Ectodermal cell (in vitro differentiated cells): ENCODE measurements at regions not wholly inside any gene's neighbourhood (a gene's known extent, or its start where the extent isn't known, plus 50 kb on each side); places are given as distances from the start of the nearest gene placed in this dataset.

Experiments
- H3K27ac ChIP-seq: 2 replicates; pipeline ENCODE4 v1.7.0; 2013; ENCODE audit warnings: mild to moderate bottlenecking, low read depth, low read length; ENCODE audit not compliant: insufficient read depth, poor library complexity, severe bottlenecking
- H3K27me3 ChIP-seq: 2 replicates; pipeline ENCODE4 v1.7.0; 2013; ENCODE audit warnings: mild to moderate bottlenecking, low read length; ENCODE audit not compliant: insufficient read depth, control insufficient read depth, poor library complexity, severe bottlenecking
- H3K36me3 ChIP-seq: one replicate; pipeline ENCODE4 v1.7.0; 2013; ENCODE audit warnings: low read length; ENCODE audit not compliant: control insufficient read depth, insufficient read depth
- H3K4me1 ChIP-seq: one replicate; pipeline ENCODE4 v1.7.0; 2013; ENCODE audit warnings: low read length; ENCODE audit not compliant: control insufficient read depth, insufficient read depth
- H3K4me3 ChIP-seq: 2 replicates; pipeline ENCODE4 v1.7.0; 2013; ENCODE audit warnings: low read depth, low read length, control low read depth; ENCODE audit not compliant: insufficient read depth
- H3K9me3 ChIP-seq: 2 replicates; pipeline ENCODE4 v1.7.0; 2013; ENCODE audit warnings: mild to moderate bottlenecking, low read length, moderate library complexity; ENCODE audit not compliant: control insufficient read depth
- WGBS, 2 experiments: methylation state at CpG; one replicate each; pipeline ENCODE4 v1.1.7; 2013; ENCODE audit warnings: missing lambda C conversion rate in 2 of 2; 5-methylcytosine and 5-hydroxymethylcytosine counted together

DNA sequence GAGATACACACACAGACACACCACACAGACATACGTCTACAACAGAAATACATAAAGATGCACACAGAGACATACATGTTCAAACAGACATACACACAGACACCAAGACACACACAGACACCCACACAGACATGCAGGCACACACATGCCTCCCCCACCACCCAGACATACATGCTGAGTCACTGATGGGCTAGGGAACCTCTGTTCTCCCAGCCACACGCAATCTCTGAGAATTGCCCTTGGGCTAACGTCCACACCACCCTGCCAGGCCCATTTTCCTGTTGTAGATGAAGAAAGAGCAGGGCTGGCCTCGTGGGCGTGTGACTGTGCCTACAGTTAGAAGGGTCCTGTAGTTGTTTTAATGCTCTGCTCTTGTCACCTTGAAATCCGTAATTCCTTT is 261.9 kb downstream of the KCNRG start:
- H3K9me3 ChIP-seq, result no peaks in the 10 kb centered on the region
- no peaks in the 10 kb centered on the region for H3K27me3 ChIP-seq
- no peaks in the 10 kb centered on the region for H3K36me3 ChIP-seq
- WGBS, 2 experiments, result 92 to 96% methylated on average over 6 of the region's 6 CpGs
- no peak overlapping the region for H3K27ac ChIP-seq
- H3K4me3 ChIP-seq, result no peak overlapping the region
- no peaks in the 10 kb centered on the region for H3K4me1 ChIP-seq

GRCh38 chr13:50277906-50278305 is 262.7 kb downstream of the KCNRG start:
- WGBS, 2 experiments, result 93 to 94% methylated on average over 7 of the region's 7 CpGs
- no peaks in the 10 kb centered on the region for H3K4me1 ChIP-seq
- no peaks in the 10 kb centered on the region for H3K36me3 ChIP-seq
- H3K4me3 ChIP-seq, result no peak overlapping the region
- H3K9me3 ChIP-seq, result no peaks in the 10 kb centered on the region
- no peaks in the 10 kb centered on the region for H3K27me3 ChIP-seq
- no peak overlapping the region for H3K27ac ChIP-seq

DNA sequence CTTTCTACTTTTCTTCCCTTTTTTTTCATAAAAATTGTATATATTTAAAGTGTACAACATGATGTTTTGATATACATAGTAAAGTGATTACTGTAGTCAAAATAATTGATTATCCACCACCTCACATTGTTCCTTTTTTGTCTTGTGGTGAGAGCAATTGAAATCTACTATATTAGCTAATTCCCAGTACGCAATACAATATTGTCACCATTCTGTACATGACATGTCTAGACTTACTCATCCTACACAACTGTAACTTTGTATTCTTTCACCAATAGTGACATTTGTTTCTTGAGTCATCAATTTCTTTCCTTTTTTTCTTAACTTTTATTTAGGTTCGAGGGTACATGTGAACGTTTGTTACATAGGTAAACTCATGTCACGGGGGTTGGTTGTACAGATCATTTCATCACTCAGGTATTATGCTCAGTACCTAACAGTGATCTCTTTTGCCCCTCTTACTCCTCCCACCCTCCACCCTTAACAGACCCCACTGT is 265.2 kb downstream of the KCNRG start:
- H3K9me3 ChIP-seq, result no peaks in the 10 kb centered on the region
- 93 to 98% methylated on average over 4 of the region's 4 CpGs for WGBS, 2 experiments
- H3K27me3 ChIP-seq, result no peaks in the 10 kb centered on the region
- no peaks in the 10 kb centered on the region for H3K36me3 ChIP-seq
- no peak overlapping the region for H3K4me3 ChIP-seq
- H3K27ac ChIP-seq, result no peak overlapping the region
- peaks cover 3% of the 10 kb centered on the region for H3K4me1 ChIP-seq

GRCh38 chr13:50282016-50282415 is 266.8 kb downstream of the KCNRG start:
- H3K27ac ChIP-seq, result no peak overlapping the region
- H3K36me3 ChIP-seq, result no peaks in the 10 kb centered on the region
- no peaks in the 10 kb centered on the region for H3K9me3 ChIP-seq

GRCh38 chr13:50283017-50283416 is 267.8 kb downstream of the KCNRG start:
- Histone ChIP-seq H3K9me3 (no peaks in the 10 kb centered on the region), H3K4me1 (peaks cover 10% of the 10 kb centered on the region), H3K27me3 (no peaks in the 10 kb centered on the region), H3K27ac (no peak overlapping the region), H3K36me3 (no peaks in the 10 kb centered on the region), H3K4me3 (no peak overlapping the region)
- WGBS, 2 experiments, result 71 to 73% methylated on average over 2 of the region's 2 CpGs

More at GRCh38 chr13:50282016-50282415, 266.8 kb downstream of the KCNRG start:
- Histone ChIP-seq H3K4me1 (peaks cover 10% of the 10 kb centered on the region), H3K27me3 (no peaks in the 10 kb centered on the region), H3K4me3 (no peak overlapping the region)

DNA sequence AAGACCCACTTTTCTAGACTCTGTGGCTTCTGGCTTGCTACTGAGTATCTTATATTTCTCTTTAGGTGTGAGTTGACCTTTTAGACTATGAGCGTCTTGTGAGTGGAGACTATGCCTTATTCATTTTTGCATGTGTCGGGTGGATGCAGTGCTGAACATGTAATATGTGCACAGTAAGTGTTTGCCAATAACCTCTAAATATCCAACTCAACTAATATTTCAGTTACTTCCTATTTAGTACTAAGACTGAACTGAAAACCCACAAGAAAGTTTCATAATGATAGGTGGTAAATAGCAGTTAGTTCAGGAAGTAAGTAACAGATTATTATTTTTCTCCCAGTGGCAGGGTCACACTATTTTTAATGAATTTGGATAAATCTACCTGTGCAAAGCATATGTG is 269.3 kb downstream of the KCNRG start:
- no peaks in the 10 kb centered on the region for H3K9me3 ChIP-seq
- H3K4me1 ChIP-seq, result peaks cover 10% of the 10 kb centered on the region
- H3K36me3 ChIP-seq, result no peaks in the 10 kb centered on the region
- H3K27me3 ChIP-seq, result no peaks in the 10 kb centered on the region
- H3K27ac ChIP-seq, result no peak overlapping the region
- WGBS, 2 experiments, result 83% methylated on average over 2 of the region's 2 CpGs; no CpG with 5 or more reads in 1 of the 2 experiments
- H3K4me3 ChIP-seq, result no peak overlapping the region

DNA sequence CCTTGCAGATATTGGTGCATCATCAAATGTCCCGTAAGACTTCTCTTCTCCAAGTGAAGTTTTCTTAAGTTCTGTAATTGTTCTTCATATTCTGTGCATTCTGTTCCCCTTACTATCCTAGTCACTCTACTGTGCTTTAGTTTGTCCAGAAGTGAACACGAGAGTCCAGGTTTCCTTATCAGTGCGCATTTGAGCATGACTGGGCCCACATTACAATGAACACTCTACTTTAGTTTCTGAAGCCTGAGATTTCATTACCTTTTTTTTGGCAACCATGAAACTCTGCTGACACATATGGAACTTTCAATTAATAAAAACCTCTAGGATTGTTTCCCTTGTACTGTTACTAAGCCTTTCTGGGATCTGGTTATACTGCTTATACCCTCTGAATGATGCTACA is 270.0 kb downstream of the KCNRG start:
- no peak overlapping the region for H3K27ac ChIP-seq
- no peaks in the 10 kb centered on the region for H3K9me3 ChIP-seq
- H3K4me3 ChIP-seq, result no peak overlapping the region
- no peaks in the 10 kb centered on the region for H3K36me3 ChIP-seq
- WGBS, 2 experiments, result 88 to 96% methylated on average over 3 of the region's 3 CpGs
- peaks cover 10% of the 10 kb centered on the region for H3K4me1 ChIP-seq
- H3K27me3 ChIP-seq, result no peaks in the 10 kb centered on the region

- WGBS, 2 experiments, result 64 to 84% methylated on average over 3 of the region's 3 CpGs
- H3K27me3 ChIP-seq, result no peaks in the 10 kb centered on the region
- H3K27ac ChIP-seq, result peak overlapping the region; percentile 0
- no peaks in the 10 kb centered on the region for H3K9me3 ChIP-seq
- no peaks in the 10 kb centered on the region for H3K36me3 ChIP-seq
- H3K4me3 ChIP-seq, result no peak overlapping the region
- peaks cover 10% of the 10 kb centered on the region for H3K4me1 ChIP-seq
Observed at GRCh38 chr13:50286324-50286723, 271.1 kb downstream of the KCNRG start.

- 96 to 100% methylated on average over 1 of the region's 1 CpG for WGBS, 2 experiments
- Histone ChIP-seq H3K9me3 (no peaks in the 10 kb centered on the region), H3K4me3 (no peak overlapping the region)
Observed at GRCh38 chr13:50290186-50290585, 274.9 kb downstream of the KCNRG start.

GRCh38 chr13:50291611-50292010 is 276.4 kb downstream of the KCNRG start:
- Histone ChIP-seq H3K27me3 (no peaks in the 10 kb centered on the region), H3K9me3 (no peaks in the 10 kb centered on the region), H3K36me3 (no peaks in the 10 kb centered on the region), H3K27ac (no peak overlapping the region), H3K4me1 (peaks cover 3% of the 10 kb centered on the region), H3K4me3 (no peak overlapping the region)
- WGBS, 2 experiments, result 85 to 94% methylated on average over 2 of the region's 2 CpGs

More at GRCh38 chr13:50290186-50290585, 274.9 kb downstream of the KCNRG start:
- Histone ChIP-seq H3K27ac (no peak overlapping the region), H3K36me3 (no peaks in the 10 kb centered on the region), H3K27me3 (no peaks in the 10 kb centered on the region), H3K4me1 (peaks cover 7% of the 10 kb centered on the region)

DNA sequence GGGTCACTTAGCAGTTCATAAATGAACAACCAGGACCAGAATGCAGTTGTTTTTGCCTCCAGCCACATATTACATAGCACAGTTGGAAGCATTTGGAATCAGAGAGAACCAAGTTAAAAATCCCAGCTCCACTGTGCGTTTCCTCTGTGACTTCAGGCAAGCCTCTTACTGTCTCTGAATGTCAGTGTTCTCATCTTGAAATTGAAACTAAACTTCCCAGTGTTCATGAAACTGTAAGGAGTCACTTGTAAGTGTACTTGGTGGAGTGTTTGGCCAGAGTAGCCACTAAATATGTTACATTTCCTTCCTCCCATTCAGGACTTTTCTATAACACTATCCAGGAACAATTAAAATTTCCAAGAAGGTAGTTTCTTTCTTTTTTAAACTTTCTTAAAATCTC is 276.8 kb downstream of the KCNRG start:
- H3K4me3 ChIP-seq, result no peak overlapping the region
- H3K27me3 ChIP-seq, result no peaks in the 10 kb centered on the region
- WGBS, 2 experiments, result 96 to 100% methylated on average over 1 of the region's 1 CpG
- H3K27ac ChIP-seq, result no peak overlapping the region
- no peaks in the 10 kb centered on the region for H3K36me3 ChIP-seq
- no peaks in the 10 kb centered on the region for H3K4me1 ChIP-seq
- H3K9me3 ChIP-seq, result no peaks in the 10 kb centered on the region
